HAP-1 (cell line): ENCODE measurements at regions not wholly inside any gene's neighbourhood (a gene's known extent, or its start where the extent isn't known, plus 50 kb on each side); places are given as distances from the start of the nearest gene placed in this dataset.

Source experiments
- DNase-seq, 2 experiments: peaks; one replicate each; pipeline ENCODE4 v3.0.0-alpha.2; 2016 to 2020; ENCODE audit warnings: low spot score in 2 of 2
- H3K27me3 ChIP-seq: fragments of 250-450 bp; sonication (Bioruptor Pico); 2 replicates; pipeline ENCODE4 v1.5.1; 2020; ENCODE audit warnings: low read depth, mild to moderate bottlenecking, moderate library complexity
- H3K36me3 ChIP-seq: fragments of 250-450 bp; sonication (Bioruptor Pico); replicated peaks from 2 replicates; pipeline ENCODE4 v1.5.1; 2020; ENCODE audit warnings: mild to moderate bottlenecking
- H3K4me1 ChIP-seq: fragments of 250-450 bp; sonication (Bioruptor Pico); 2 replicates; pipeline ENCODE4 v1.5.1; 2020; ENCODE audit warnings: mild to moderate bottlenecking
- H3K4me3 ChIP-seq: fragments of 250-450 bp; sonication (Bioruptor Pico); 2 replicates; pipeline ENCODE4 v1.5.1; 2020; ENCODE audit warnings: mild to moderate bottlenecking, moderate library complexity
- H3K9me3 ChIP-seq: fragments of 250-450 bp; sonication (Bioruptor Pico); 2 replicates; pipeline ENCODE4 v1.5.1; 2020; ENCODE audit warnings: mild to moderate bottlenecking, moderate library complexity
- in situ Hi-C: fragments of 300-500 bp; cut with MboI; formaldehyde crosslinking; loops from 3 replicates; pipeline ENCODE4 v1.14.3; 2020; ENCODE audit warnings: low sequenced_read_pairs, inconsistent platforms, mixed read lengths

GRCh38 chr1:221822591-221822990 lies 80.7 kb upstream of the DUSP10 start:
- DNase-seq: no peak
- in situ Hi-C loops: no loop called here
- H3K4me3 ChIP-seq: no peak overlapping the region
- H3K36me3 ChIP-seq: no peaks in the 10 kb centered on the region
- H3K27me3 ChIP-seq: no peaks in the 10 kb centered on the region
- no peaks in the 10 kb centered on the region for H3K4me1 ChIP-seq
- H3K9me3 ChIP-seq: no peaks in the 10 kb centered on the region

GRCh38 chr1:221816899-221817298 lies 75.0 kb upstream of the DUSP10 start:
- DNase-seq: no peak
- in situ Hi-C loops: no loop called here

GRCh38 chr1:221815660-221816059 lies 73.8 kb upstream of the DUSP10 start:
- DNase-seq: no peak
- Histone ChIP-seq H3K4me3 (no peak overlapping the region), H3K9me3 (no peaks in the 10 kb centered on the region), H3K36me3 (no peaks in the 10 kb centered on the region), H3K27me3 (no peaks in the 10 kb centered on the region), H3K4me1 (no peaks in the 10 kb centered on the region)
- in situ Hi-C loops: no loop called here

More at GRCh38 chr1:221816899-221817298, 75.0 kb upstream of the DUSP10 start:
- Histone ChIP-seq H3K9me3 (no peaks in the 10 kb centered on the region), H3K36me3 (no peaks in the 10 kb centered on the region), H3K4me3 (no peak overlapping the region), H3K27me3 (no peaks in the 10 kb centered on the region), H3K4me1 (no peaks in the 10 kb centered on the region)

GRCh38 chr1:221813887-221814286 lies 72.0 kb upstream of the DUSP10 start:
- Histone ChIP-seq H3K27me3 (no peaks in the 10 kb centered on the region), H3K4me3 (no peak overlapping the region), H3K36me3 (no peaks in the 10 kb centered on the region), H3K9me3 (no peaks in the 10 kb centered on the region), H3K4me1 (no peaks in the 10 kb centered on the region)
- no peak for DNase-seq
- in situ Hi-C loops: no loop called here

GRCh38 chr1:221812905-221813597 lies 71.2 kb upstream of the DUSP10 start:
- no peak for DNase-seq
- no peaks in the 10 kb centered on the region for H3K9me3 ChIP-seq
- in situ Hi-C loops: no loop called here
- H3K36me3 ChIP-seq: no peaks in the 10 kb centered on the region
- H3K27me3 ChIP-seq: no peaks in the 10 kb centered on the region
- no peak overlapping the region for H3K4me3 ChIP-seq
- H3K4me1 ChIP-seq: no peaks in the 10 kb centered on the region

- in situ Hi-C loops: no loop called here
- no peaks in the 10 kb centered on the region for H3K36me3 ChIP-seq
- H3K4me3 ChIP-seq: no peak overlapping the region
- H3K9me3 ChIP-seq: no peaks in the 10 kb centered on the region
- no peaks in the 10 kb centered on the region for H3K4me1 ChIP-seq
- H3K27me3 ChIP-seq: no peaks in the 10 kb centered on the region
- DNase-seq: no peak
Observed at GRCh38 chr1:221812088-221812752, 70.3 kb upstream of the DUSP10 start.

- Histone ChIP-seq H3K36me3 (no peaks in the 10 kb centered on the region), H3K27me3 (no peaks in the 10 kb centered on the region), H3K4me1 (no peaks in the 10 kb centered on the region), H3K4me3 (no peak overlapping the region), H3K9me3 (no peaks in the 10 kb centered on the region)
- DNase-seq: no peak
- in situ Hi-C loops: no loop called here
Observed at GRCh38 chr1:221810406-221810805, 68.5 kb upstream of the DUSP10 start.

GRCh38 chr1:221809091-221810029 lies 67.5 kb upstream of the DUSP10 start:
- in situ Hi-C loops: no loop called here
- no peak for DNase-seq

GRCh38 chr1:221806984-221807383 lies 65.1 kb upstream of the DUSP10 start:
- H3K4me1 ChIP-seq: peaks cover under 1% of the 10 kb centered on the region; the same call in 1 of the 2 replicates

More at GRCh38 chr1:221809091-221810029, 67.5 kb upstream of the DUSP10 start:
- no peaks in the 10 kb centered on the region for H3K9me3 ChIP-seq
- H3K4me3 ChIP-seq: no peak overlapping the region
- no peaks in the 10 kb centered on the region for H3K4me1 ChIP-seq
- H3K27me3 ChIP-seq: no peaks in the 10 kb centered on the region
- H3K36me3 ChIP-seq: no peaks in the 10 kb centered on the region

GRCh38 chr1:221806236-221806635 lies 64.3 kb upstream of the DUSP10 start:
- in situ Hi-C loops: no loop called here
- Histone ChIP-seq H3K4me3 (no peak overlapping the region), H3K36me3 (no peaks in the 10 kb centered on the region), H3K4me1 (peaks cover 6% of the 10 kb centered on the region; the same call in 1 of the 2 replicates), H3K9me3 (no peaks in the 10 kb centered on the region), H3K27me3 (no peaks in the 10 kb centered on the region)
- DNase-seq: no peak

More at GRCh38 chr1:221806984-221807383, 65.1 kb upstream of the DUSP10 start:
- Histone ChIP-seq H3K9me3 (no peaks in the 10 kb centered on the region), H3K4me3 (no peak overlapping the region), H3K27me3 (no peaks in the 10 kb centered on the region), H3K36me3 (no peaks in the 10 kb centered on the region)
- no peak for DNase-seq
- in situ Hi-C loops: no loop called here

GRCh38 chr1:221805121-221805520 lies 63.2 kb upstream of the DUSP10 start:
- Histone ChIP-seq H3K36me3 (no peaks in the 10 kb centered on the region), H3K4me1 (peaks cover 9% of the 10 kb centered on the region; the same call in 1 of the 2 replicates), H3K4me3 (no peak overlapping the region), H3K9me3 (no peaks in the 10 kb centered on the region), H3K27me3 (no peaks in the 10 kb centered on the region)
- no peak for DNase-seq
- in situ Hi-C loops: no loop called here

- Histone ChIP-seq H3K9me3 (peaks cover 3% of the 10 kb centered on the region; the same call in 1 of the 2 replicates), H3K4me3 (no peak overlapping the region), H3K27me3 (0 out of 2 replicates have a peak, but pooled peaks cover under 1% of the 10 kb centered on the region), H3K36me3 (no peaks in the 10 kb centered on the region), H3K4me1 (peaks cover 9% of the 10 kb centered on the region; the same call in 1 of the 2 replicates)
- no peak for DNase-seq
- in situ Hi-C loops: no loop called here
Observed at GRCh38 chr1:221804303-221804702, 62.4 kb upstream of the DUSP10 start.

- Histone ChIP-seq H3K4me1 (peaks cover 9% of the 10 kb centered on the region; the same call in 1 of the 2 replicates), H3K27me3 (0 out of 2 replicates have a peak, but pooled peaks cover 3% of the 10 kb centered on the region), H3K9me3 (peaks cover 3% of the 10 kb centered on the region; the same call in 1 of the 2 replicates), H3K4me3 (no peak overlapping the region), H3K36me3 (no peaks in the 10 kb centered on the region)
- in situ Hi-C loops: no loop called here
- DNase-seq: peak in 1 of 2 experiments; percentile 5
Observed at GRCh38 chr1:221801773-221802516, 60.1 kb upstream of the DUSP10 start.
